ENCODE measurements at regions not wholly inside any gene's neighbourhood (a gene's known extent, or its start where the extent isn't known, plus 50 kb on each side); places are given as distances from the start of the nearest gene placed in this dataset.

DNA sequence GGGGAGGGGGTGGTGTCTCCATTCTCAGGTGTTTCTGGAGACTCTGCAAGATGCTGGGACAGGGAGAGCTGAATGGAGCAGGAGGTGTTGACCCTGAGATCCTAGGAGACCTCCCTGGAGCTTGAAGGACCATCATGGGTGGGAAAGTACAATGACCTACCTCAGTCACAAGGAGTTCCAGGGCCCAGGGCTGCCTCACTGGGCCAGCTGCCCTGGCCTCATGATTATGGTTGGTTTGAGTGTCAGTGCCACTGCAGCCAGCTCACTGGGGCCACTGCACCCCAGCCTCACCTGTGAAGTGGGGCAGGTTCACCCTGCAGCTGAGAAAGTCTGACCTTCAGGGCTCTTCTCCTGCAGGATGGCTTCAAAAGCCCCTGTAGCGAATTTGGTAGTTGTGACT, 372.5 kb downstream of the IRX2 start:
- Histone ChIP-seq H3K27ac (no peak overlapping the region), H3K4me1 (no peaks in the 10 kb centered on the region), H3K36me3 (no peaks in the 10 kb centered on the region), H3K4me3 (no peak overlapping the region), H3K9me3 (no peaks in the 10 kb centered on the region), H3K27me3 (no peaks in the 10 kb centered on the region)
- intact Hi-C loops (cut with DNase I): no loop called here
- ATAC-seq (no peak), DNase-seq (no peak)
- TF ChIP-seq, protein P1, sequence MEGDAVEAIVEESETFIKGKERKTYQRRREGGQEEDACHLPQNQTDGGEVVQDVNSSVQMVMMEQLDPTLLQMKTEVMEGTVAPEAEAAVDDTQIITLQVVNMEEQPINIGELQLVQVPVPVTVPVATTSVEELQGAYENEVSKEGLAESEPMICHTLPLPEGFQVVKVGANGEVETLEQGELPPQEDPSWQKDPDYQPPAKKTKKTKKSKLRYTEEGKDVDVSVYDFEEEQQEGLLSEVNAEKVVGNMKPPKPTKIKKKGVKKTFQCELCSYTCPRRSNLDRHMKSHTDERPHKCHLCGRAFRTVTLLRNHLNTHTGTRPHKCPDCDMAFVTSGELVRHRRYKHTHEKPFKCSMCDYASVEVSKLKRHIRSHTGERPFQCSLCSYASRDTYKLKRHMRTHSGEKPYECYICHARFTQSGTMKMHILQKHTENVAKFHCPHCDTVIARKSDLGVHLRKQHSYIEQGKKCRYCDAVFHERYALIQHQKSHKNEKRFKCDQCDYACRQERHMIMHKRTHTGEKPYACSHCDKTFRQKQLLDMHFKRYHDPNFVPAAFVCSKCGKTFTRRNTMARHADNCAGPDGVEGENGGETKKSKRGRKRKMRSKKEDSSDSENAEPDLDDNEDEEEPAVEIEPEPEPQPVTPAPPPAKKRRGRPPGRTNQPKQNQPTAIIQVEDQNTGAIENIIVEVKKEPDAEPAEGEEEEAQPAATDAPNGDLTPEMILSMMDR (IDR thresholded peaks at IDR 0.05): no peak

DNA sequence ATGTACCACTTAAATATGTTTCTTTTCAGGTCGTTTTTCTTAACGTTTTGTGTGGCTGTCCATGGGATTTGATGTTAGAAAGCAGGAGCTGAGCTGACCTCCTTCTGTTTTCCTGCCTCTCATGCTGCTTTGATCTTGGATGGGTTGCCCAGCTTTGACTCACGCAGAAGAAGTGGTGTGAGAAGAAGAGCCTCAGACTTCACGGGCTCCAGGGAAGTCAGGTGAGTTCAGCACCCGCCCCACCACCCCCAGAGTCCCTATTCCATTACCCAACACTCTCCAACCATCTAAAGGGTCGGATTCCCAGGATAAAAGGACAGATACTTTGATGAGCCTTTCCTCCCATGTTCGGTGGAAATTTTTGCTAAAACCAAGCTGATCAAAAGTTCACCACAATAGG, 373.4 kb downstream of the IRX2 start:
- ATAC-seq: no peak

DNA sequence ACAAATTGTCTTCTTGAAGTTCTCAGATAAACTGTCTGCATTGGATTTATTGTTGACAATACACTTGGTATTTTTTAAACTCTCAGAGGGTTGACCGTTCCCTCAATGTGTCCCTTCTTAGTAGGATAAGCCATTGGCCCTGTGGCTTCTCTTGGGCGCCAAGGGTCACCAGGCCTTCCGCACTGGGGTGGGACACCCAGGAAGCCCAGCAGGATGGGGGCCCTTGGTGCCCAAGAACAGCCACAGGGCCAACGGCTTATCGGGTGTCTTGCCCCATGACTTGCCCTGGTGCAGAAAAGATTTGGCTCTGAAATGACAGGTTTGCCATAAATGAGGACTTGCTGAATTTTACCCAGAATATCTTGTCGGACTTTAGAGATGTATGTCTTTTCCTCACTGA, 375.0 kb downstream of the IRX2 start:
- Histone ChIP-seq H3K4me3 (no peak overlapping the region), H3K36me3 (no peaks in the 10 kb centered on the region), H3K27ac (no peak overlapping the region), H3K27me3 (no peaks in the 10 kb centered on the region), H3K9me3 (no peaks in the 10 kb centered on the region), H3K4me1 (no peaks in the 10 kb centered on the region)
- TF ChIP-seq, protein P1 (IDR thresholded peaks at IDR 0.05): no peak
- no peak for ATAC-seq
- intact Hi-C loops (cut with DNase I): no loop called here
- no peak for DNase-seq

More for the DNA sequence above, 373.4 kb downstream of the IRX2 start:
- Histone ChIP-seq H3K9me3 (no peaks in the 10 kb centered on the region), H3K27ac (no peak overlapping the region), H3K4me1 (no peaks in the 10 kb centered on the region), H3K36me3 (no peaks in the 10 kb centered on the region), H3K27me3 (no peaks in the 10 kb centered on the region), H3K4me3 (no peak overlapping the region)
- no peak for DNase-seq
- TF ChIP-seq, protein P1 (IDR thresholded peaks at IDR 0.05): no peak
- intact Hi-C loops (cut with DNase I): no loop called here

DNA sequence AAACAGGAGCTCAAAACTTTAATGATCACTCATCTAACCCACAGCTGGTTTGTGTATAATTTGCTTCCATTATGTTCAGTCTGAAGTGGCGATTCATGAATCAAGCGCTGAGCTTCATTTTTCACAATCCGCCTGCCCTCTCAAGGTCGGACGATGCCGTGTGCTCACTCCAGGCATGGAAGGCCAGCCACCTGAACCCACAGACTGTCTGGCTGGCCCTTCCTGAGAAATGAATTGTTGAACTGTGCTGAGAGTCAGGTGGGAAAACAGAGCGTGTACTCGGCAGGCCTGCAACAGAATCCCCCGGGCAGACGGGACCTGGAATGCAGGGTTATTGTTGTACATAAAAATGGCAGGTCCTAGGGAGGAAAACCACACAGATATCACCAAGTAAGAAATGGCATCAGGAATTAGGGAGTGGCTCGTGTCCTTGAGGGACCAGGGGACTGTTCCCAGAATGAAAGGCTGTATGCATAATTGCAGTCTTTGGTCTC, 375.7 kb downstream of the IRX2 start:
- Histone ChIP-seq H3K36me3 (no peaks in the 10 kb centered on the region), H3K4me3 (no peak overlapping the region), H3K4me1 (no peaks in the 10 kb centered on the region), H3K27me3 (no peaks in the 10 kb centered on the region), H3K9me3 (no peaks in the 10 kb centered on the region), H3K27ac (no peak overlapping the region)
- ATAC-seq: no peak
- DNase-seq: no peak
- TF ChIP-seq, protein P1 (IDR thresholded peaks at IDR 0.05): no peak
- intact Hi-C loops (cut with DNase I): no loop called here

DNA sequence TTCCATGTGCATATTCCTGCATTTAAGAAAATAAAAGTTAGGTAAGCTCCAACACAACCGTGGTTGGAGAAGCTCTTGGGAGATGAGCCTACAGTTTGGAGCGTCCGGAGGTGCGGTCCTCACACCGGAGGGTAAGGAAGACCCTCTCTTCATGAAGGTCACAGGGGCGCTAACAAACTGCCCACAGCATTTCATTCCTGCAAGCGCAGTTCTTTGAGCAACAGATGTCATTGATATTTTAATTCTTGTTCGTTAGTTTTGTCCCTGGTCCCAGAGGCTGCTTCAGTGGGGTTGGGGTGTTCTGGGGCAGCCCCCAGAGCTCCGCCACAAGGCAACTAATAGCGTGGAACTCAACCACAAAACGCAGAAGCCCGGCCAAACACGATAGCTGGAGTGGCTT, 376.2 kb downstream of the IRX2 start:
- Histone ChIP-seq H3K27me3 (no peaks in the 10 kb centered on the region), H3K4me1 (no peaks in the 10 kb centered on the region), H3K36me3 (no peaks in the 10 kb centered on the region), H3K9me3 (no peaks in the 10 kb centered on the region), H3K4me3 (no peak overlapping the region), H3K27ac (no peak overlapping the region)
- TF ChIP-seq, protein P1 (IDR thresholded peaks at IDR 0.05): no peak
- no peak for ATAC-seq
- intact Hi-C loops (cut with DNase I): no loop called here
- no peak for DNase-seq

DNA sequence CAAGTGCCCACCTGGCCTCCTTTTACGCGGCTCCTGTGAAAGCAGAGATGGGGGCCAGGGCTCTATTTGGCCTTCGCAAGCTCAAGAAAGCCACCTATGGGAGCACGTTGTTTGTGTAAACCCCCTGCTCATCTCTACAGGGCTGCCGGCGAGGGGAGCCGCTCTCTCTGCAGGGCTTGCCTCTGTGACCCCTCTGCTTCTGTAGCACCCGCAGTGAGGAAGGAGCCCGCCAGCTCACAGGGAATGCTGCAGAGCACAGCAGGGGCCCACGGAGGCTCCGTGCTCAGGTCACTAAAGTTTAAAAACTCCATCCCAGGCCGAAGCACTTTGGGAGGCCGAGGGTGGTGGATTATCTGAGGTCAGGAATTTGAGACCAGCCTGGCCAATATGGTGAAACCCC, 376.8 kb downstream of the IRX2 start:
- DNase-seq: no peak
- Histone ChIP-seq H3K4me3 (no peak overlapping the region), H3K27me3 (no peaks in the 10 kb centered on the region), H3K27ac (no peak overlapping the region), H3K9me3 (no peaks in the 10 kb centered on the region), H3K36me3 (no peaks in the 10 kb centered on the region), H3K4me1 (no peaks in the 10 kb centered on the region)
- no peak for ATAC-seq
- intact Hi-C loops (cut with DNase I): no loop called here
- TF ChIP-seq, protein P1 (IDR thresholded peaks at IDR 0.05): no peak

Data from upper lobe of right lung (tissue), 1 donor.